Small intestine (tissue), 7 donors: ENCODE measurements at regions not wholly inside any gene's neighbourhood (a gene's known extent, or its start where the extent isn't known, plus 50 kb on each side); places are given as distances from the start of the nearest gene placed in this dataset.

Source experiments
- DNase-seq, 2 donors: peaks; one replicate each; pipeline versions ENCODE4 v3.0.0 to v3.0.0-alpha.2; 2013
- FAIRE-seq: peaks from 2 replicates; lab custom pipeline; 2012; peaks lifted over from hg19 to GRCh38; lab: Jason Lieb, UNC
- H3K27ac ChIP-seq, 3 donors: one replicate each; pipeline ENCODE4 v1.5.1; 2013; ENCODE audit warnings: low read length in 2 of 3, mild to moderate bottlenecking in 2 of 3, control low read depth in 1 of 3, inconsistent platforms in 1 of 3, low read depth in 1 of 3, moderate library complexity in 1 of 3
- H3K27me3 ChIP-seq, 3 donors: one replicate each; pipeline ENCODE4 v1.6.1; 2013; ENCODE audit warnings: low read length in 3 of 3, inconsistent platforms in 1 of 3; ENCODE audit not compliant: control insufficient read depth in 3 of 3, insufficient read depth in 3 of 3
- H3K36me3 ChIP-seq, 3 donors: one replicate each; pipeline ENCODE4 v1.6.1; 2013; ENCODE audit warnings: low read length in 3 of 3, inconsistent platforms in 1 of 3, low read depth in 1 of 3, mild to moderate bottlenecking in 1 of 3, moderate library complexity in 1 of 3; ENCODE audit not compliant: control insufficient read depth in 3 of 3, insufficient read depth in 2 of 3
- H3K4me1 ChIP-seq, 3 donors: one replicate each; pipeline ENCODE4 v1.6.1; 2013; ENCODE audit warnings: low read length in 2 of 3, inconsistent platforms in 1 of 3, low read depth in 1 of 3, mild to moderate bottlenecking in 1 of 3, moderate library complexity in 1 of 3; ENCODE audit not compliant: control insufficient read depth in 3 of 3, insufficient read depth in 2 of 3
- H3K4me3 ChIP-seq, 3 donors: one replicate each; pipeline ENCODE4 v1.5.1; 2013; ENCODE audit warnings: low read length in 3 of 3, control low read depth in 1 of 3, inconsistent platforms in 1 of 3, low read depth in 1 of 3, mild to moderate bottlenecking in 1 of 3, moderate library complexity in 1 of 3
- H3K9me3 ChIP-seq, 2 donors: one replicate each; pipeline ENCODE4 v1.6.1; 2013; ENCODE audit warnings: low read depth in 1 of 2, low read length in 1 of 2; ENCODE audit not compliant: control insufficient read depth in 2 of 2, insufficient read depth in 1 of 2
- WGBS, 3 donors: extraction: QIAGEN DNeasy Blood & Tissue Kit; methylation state at CpG; one replicate each; pipeline ENCODE4 v1.1.7; 2013; 5-methylcytosine and 5-hydroxymethylcytosine counted together
- donor health status: healthy with polysubstance abuse.
- donor health status: control.
- donor health status: control.
- donor health status: Bipolar disorder and iron deficiency.
- donor health status: healthy.

- Histone ChIP-seq H3K9me3 (no peaks in the 10 kb centered on the region), H3K27me3 (no peaks in the 10 kb centered on the region), H3K27ac (no peak overlapping the region), H3K4me3 (no peak overlapping the region), H3K4me1 (no peaks in the 10 kb centered on the region), H3K36me3 (no peaks in the 10 kb centered on the region)
- no peak for DNase-seq
- FAIRE-seq: no peak
- WGBS, 3 donors: 80 to 86% (median 85%) methylated on average over 6 of the region's 6 CpGs
Observed at GRCh38 chr15:93418566-93418965, 329.6 kb upstream of the RGMA start.

DNA sequence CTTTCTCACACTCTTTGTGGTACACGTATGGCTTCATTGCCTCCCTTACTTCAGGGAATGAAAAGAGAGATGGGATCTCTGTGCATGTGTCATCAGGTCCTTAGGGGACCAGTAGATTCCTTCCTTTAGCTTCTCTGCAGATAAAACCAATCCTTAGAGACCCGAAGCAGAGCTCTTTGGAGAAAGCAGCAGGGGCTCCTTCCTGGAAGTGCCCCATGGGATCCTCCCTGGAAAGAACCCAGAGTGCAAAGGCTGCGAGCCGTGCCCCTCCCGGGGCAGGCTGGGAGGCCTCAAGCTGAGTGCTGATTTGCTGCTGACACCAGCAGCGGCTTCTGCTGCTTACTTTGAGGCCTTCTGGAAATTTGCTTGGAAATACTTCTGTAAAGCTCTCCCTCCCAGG lies 328.6 kb upstream of the RGMA start:
- Histone ChIP-seq H3K27me3 (no peaks in the 10 kb centered on the region), H3K36me3 (no peaks in the 10 kb centered on the region), H3K9me3 (no peaks in the 10 kb centered on the region), H3K27ac (no peak overlapping the region), H3K4me1 (no peaks in the 10 kb centered on the region), H3K4me3 (no peak overlapping the region)
- 14 to 40% (median 31%) methylated on average over 6 of the region's 6 CpGs for WGBS, 3 donors
- no peak for FAIRE-seq
- peak in 1 of 2 donors; percentile 10 for DNase-seq

DNA sequence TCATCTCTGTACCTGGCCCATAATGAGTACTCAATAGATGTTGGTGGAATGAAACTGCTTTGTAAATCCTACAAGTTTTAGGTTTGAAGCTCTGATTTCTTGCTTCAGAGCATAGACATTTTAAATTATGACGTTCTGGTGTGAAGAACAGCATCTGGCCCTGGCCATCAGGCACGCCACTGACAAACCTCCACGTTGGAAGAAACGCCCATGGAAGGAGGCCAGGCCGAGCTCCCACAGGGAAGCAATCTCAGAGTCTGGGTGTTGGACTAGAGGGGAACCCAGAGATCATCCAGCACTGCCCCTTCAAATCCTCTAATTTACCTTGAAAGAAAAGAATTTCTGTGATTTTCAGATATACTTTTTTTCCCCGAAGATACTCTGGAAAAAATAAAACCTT lies 328.1 kb upstream of the RGMA start:
- no peak for FAIRE-seq
- Histone ChIP-seq H3K27ac (no peak overlapping the region), H3K9me3 (no peaks in the 10 kb centered on the region), H3K27me3 (no peaks in the 10 kb centered on the region), H3K4me3 (no peak overlapping the region), H3K36me3 (no peaks in the 10 kb centered on the region), H3K4me1 (no peaks in the 10 kb centered on the region)
- no peak for DNase-seq
- WGBS, 3 donors: 72 to 78% (median 73%) methylated on average over 6 of the region's 6 CpGs

DNA sequence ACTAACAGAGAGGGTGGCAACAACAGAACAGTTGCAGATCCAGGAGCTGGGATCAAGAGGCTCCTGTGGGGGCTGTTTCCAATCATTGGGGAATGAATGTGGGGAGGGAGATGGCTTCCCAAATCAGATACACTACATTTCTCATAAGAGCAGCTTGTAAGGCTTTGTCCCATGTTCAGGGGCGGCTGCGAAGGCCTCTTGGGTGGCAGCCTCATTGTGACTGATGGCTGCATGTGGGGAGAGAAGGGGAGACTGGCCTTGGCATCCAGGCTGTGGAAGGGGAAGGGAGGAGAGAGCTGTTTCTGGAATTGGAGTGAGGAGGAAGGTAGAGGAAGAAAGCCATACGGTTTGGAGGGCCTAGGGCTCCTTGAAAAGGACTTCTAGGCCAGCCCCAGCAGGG lies 326.6 kb upstream of the RGMA start:
- H3K4me3 ChIP-seq: no peak overlapping the region
- H3K27me3 ChIP-seq: no peaks in the 10 kb centered on the region
- WGBS, 3 donors: 73 to 84% (median 82%) methylated on average over 3 of the region's 3 CpGs
- no peak for DNase-seq
- H3K9me3 ChIP-seq: no peaks in the 10 kb centered on the region
- FAIRE-seq: no peak
- H3K36me3 ChIP-seq: no peaks in the 10 kb centered on the region
- H3K4me1 ChIP-seq: no peaks in the 10 kb centered on the region
- H3K27ac ChIP-seq: no peak overlapping the region

GRCh38 chr15:93414576-93415231 lies 325.7 kb upstream of the RGMA start:
- no peak overlapping the region for H3K27ac ChIP-seq
- WGBS, 3 donors: 78 to 84% (median 81%) methylated on average over 11 of the region's 11 CpGs
- no peaks in the 10 kb centered on the region for H3K27me3 ChIP-seq
- H3K36me3 ChIP-seq: no peaks in the 10 kb centered on the region
- no peak for FAIRE-seq
- no peak for DNase-seq
- no peak overlapping the region for H3K4me3 ChIP-seq
- no peaks in the 10 kb centered on the region for H3K9me3 ChIP-seq
- H3K4me1 ChIP-seq: no peaks in the 10 kb centered on the region

GRCh38 chr15:93413745-93414144 lies 324.7 kb upstream of the RGMA start:
- DNase-seq: no peak

GRCh38 chr15:93399121-93399520 lies 310.1 kb upstream of the RGMA start:
- Histone ChIP-seq H3K36me3 (no peaks in the 10 kb centered on the region), H3K27ac (no peak overlapping the region), H3K9me3 (peaks cover 0 to 2% of the 10 kb centered on the region in 2 donors), H3K4me3 (no peak overlapping the region), H3K4me1 (no peaks in the 10 kb centered on the region), H3K27me3 (no peaks in the 10 kb centered on the region)
- DNase-seq (no peak), FAIRE-seq (no peak)
- WGBS, 3 donors: 64 to 74% (median 67%) methylated on average over 3 of the region's 3 CpGs

More at GRCh38 chr15:93413745-93414144, 324.7 kb upstream of the RGMA start:
- H3K4me1 ChIP-seq: no peaks in the 10 kb centered on the region
- no peaks in the 10 kb centered on the region for H3K36me3 ChIP-seq
- no peak for FAIRE-seq
- H3K4me3 ChIP-seq: no peak overlapping the region
- WGBS, 3 donors: 80 to 87% (median 80%) methylated on average over 10 of the region's 10 CpGs
- H3K27me3 ChIP-seq: no peaks in the 10 kb centered on the region
- H3K27ac ChIP-seq: no peak overlapping the region
- no peaks in the 10 kb centered on the region for H3K9me3 ChIP-seq

GRCh38 chr15:93389211-93389610 lies 300.2 kb upstream of the RGMA start:
- no peak for FAIRE-seq
- Histone ChIP-seq H3K27ac (no peak overlapping the region), H3K36me3 (no peaks in the 10 kb centered on the region), H3K4me1 (no peaks in the 10 kb centered on the region), H3K9me3 (no peaks in the 10 kb centered on the region), H3K4me3 (no peak overlapping the region), H3K27me3 (no peaks in the 10 kb centered on the region)
- no peak for DNase-seq
- 64 to 87% (median 80%) methylated on average over 5 of the region's 5 CpGs for WGBS, 3 donors

DNA sequence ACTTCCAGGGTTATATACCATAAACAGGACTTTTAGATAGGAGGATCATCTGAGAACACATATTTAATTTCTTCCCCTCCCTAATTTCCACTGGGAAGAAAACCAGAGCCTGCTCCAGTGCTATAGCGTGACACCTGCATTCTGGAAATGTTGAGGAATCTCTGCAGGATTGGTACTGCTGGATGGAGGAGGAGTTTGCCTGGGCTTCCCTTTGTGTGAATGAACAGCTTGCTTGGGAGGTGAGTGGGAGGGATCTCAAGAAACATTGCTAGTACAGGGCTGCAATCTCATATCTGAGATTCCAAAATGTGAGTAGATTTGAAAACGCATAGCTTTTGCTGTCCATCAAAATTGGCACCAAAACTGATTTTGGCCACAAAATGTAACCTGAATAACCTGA lies 295.9 kb upstream of the RGMA start:
- Histone ChIP-seq H3K27ac (no peak overlapping the region), H3K9me3 (no peaks in the 10 kb centered on the region), H3K27me3 (no peaks in the 10 kb centered on the region), H3K4me3 (no peak overlapping the region), H3K4me1 (no peaks in the 10 kb centered on the region), H3K36me3 (no peaks in the 10 kb centered on the region)
- DNase-seq (no peak), FAIRE-seq (no peak)
- 67 to 86% (median 73%) methylated on average over 2 of the region's 2 CpGs for WGBS, 3 donors
